ENCODE measurements at regions not wholly inside any gene's neighbourhood (a gene's known extent, or its start where the extent isn't known, plus 50 kb on each side); places are given as distances from the start of the nearest gene placed in this dataset.

GRCh38 chr4:11014199-11014598, 329.6 kb upstream of the CLNK start:
- CTCF ChIA-PET (ENCODE audit: partially characterized antibody) = no interaction called here
- DNase-seq (ENCODE audit: low read depth in 1 of 2, low spot score in 2 of 2) = no peak
- no peaks in the 10 kb centered on the region for H3K27me3 ChIP-seq (replicated peaks in 1 of 4; ENCODE audit: control insufficient read depth in 3 of 4, extremely low read depth in 1 of 4, insufficient read depth in 3 of 4, low read length in 3 of 4)
- no peaks in the 10 kb centered on the region for H3K36me3 ChIP-seq (ENCODE audit: control insufficient read depth in 2 of 4, insufficient read depth in 4 of 4, low read length in 3 of 4)
- no peak overlapping the region for H2BK5ac ChIP-seq (ENCODE audit: low read depth, low read length)
- no peaks in the 10 kb centered on the region for H3K79me2 ChIP-seq (ENCODE audit: control insufficient read depth in 1 of 2, insufficient read depth in 2 of 2, low read length in 2 of 2)
- H4K5ac ChIP-seq (ENCODE audit: insufficient read length, low read depth, low read length) = no peak overlapping the region
- H2BK15ac ChIP-seq (ENCODE audit: low read length) = no peak overlapping the region
- no peak overlapping the region for H3K4ac ChIP-seq (replicated peaks; ENCODE audit: insufficient read length, low read depth, low read length)
- H2AFZ ChIP-seq (ENCODE audit: low read length) = peak overlapping the region; percentile 13; the same call in 1 of the 2 replicates
- H4K8ac ChIP-seq (ENCODE audit: extremely low read depth, insufficient read depth, low read length) = no peak overlapping the region
- no peaks in the 10 kb centered on the region; the same call in 1 of the 2 replicates for H3K23me2 ChIP-seq (ENCODE audit: low read depth, low read length)
- H4K20me1 ChIP-seq (replicated peaks in 1 of 2; ENCODE audit: control insufficient read depth in 1 of 2, insufficient read depth in 2 of 2, low read length in 2 of 2) = peaks cover 0 to 2% of the 10 kb centered on the region in 2 experiments
- no peak overlapping the region for H3K23ac ChIP-seq (ENCODE audit: insufficient read length)
- H3K18ac ChIP-seq (ENCODE audit: extremely low read depth, low read length) = no peak overlapping the region
- H3K9ac ChIP-seq (replicated peaks in 1 of 4; ENCODE audit: extremely low read depth in 1 of 4, low read depth in 3 of 4, low read length in 3 of 4) = no peak overlapping the region
- H2AK5ac ChIP-seq (ENCODE audit: low read depth, low read length) = no peak overlapping the region
- H3K4me3 ChIP-seq (ENCODE audit: extremely low read depth in 1 of 4, insufficient read depth in 2 of 4, low read depth in 3 of 4, low read length in 4 of 4) = no peak overlapping the region
- H3K14ac ChIP-seq (ENCODE audit: insufficient read length) = no peak overlapping the region
- no peaks in the 10 kb centered on the region for H3K4me1 ChIP-seq (replicated peaks in 1 of 4; ENCODE audit: control insufficient read depth in 3 of 4, insufficient read depth in 4 of 4, low read length in 3 of 4)
- H3K9me3 ChIP-seq (ENCODE audit: insufficient read depth in 2 of 2, low read depth in 1 of 2, low read length in 1 of 2) = no peaks in the 10 kb centered on the region
- H3K4me2 ChIP-seq (ENCODE audit: insufficient read depth in 1 of 2, low read depth in 2 of 2, low read length in 2 of 2) = no peak overlapping the region
- no peak overlapping the region for H2BK12ac ChIP-seq (ENCODE audit: low read depth, low read length)
- POLR2A ChIA-PET (ENCODE audit: partially characterized antibody) = no interaction called here
- H3K27ac ChIP-seq (ENCODE audit: low read depth, low read length) = no peak overlapping the region
- no peak overlapping the region for H2BK120ac ChIP-seq (replicated peaks; ENCODE audit: low read depth, low read length)
- no peak overlapping the region for H2BK20ac ChIP-seq (ENCODE audit: low read length)
- H3K79me1 ChIP-seq (ENCODE audit: low read depth, low read length) = no peaks in the 10 kb centered on the region
- FAIRE-seq = no peak
- H4K91ac ChIP-seq (replicated peaks; ENCODE audit: insufficient read length, low read length) = no peak overlapping the region
- H3K56ac ChIP-seq (replicated peaks; ENCODE audit: insufficient read length, low read depth, low read length) = no peak overlapping the region
- TF ChIP-seq CBX5 (IDR thresholded peaks at IDR 0.05; ENCODE audit: low read depth, low read length) (no peak), CTBP2 (IDR thresholded peaks at IDR 0.05; ENCODE audit: borderline replicate concordance, insufficient read depth, insufficient read length, low read length) (no peak)

Data from H1 (cell line).